Breast epithelium (tissue), 3 donors: ENCODE measurements at regions not wholly inside any gene's neighbourhood (a gene's known extent, or its start where the extent isn't known, plus 50 kb on each side); places are given as distances from the start of the nearest gene placed in this dataset.

ENCODE experiments used
- CTCF ChIP-seq, 3 donors: fragments of 450-650 bp; IDR thresholded peaks; one replicate each; pipeline ENCODE4 v1.5.1; 2016 to 2017; ENCODE audit warnings: antibody characterized with exemption in 3 of 3, mild to moderate bottlenecking in 3 of 3, moderate library complexity in 3 of 3
- POLR2A ChIP-seq: fragments of 450-650 bp; IDR thresholded peaks from one replicate; pipeline ENCODE4 v1.6.1; 2016; ENCODE audit warnings: antibody characterized with exemption, mild to moderate bottlenecking, moderate library complexity

GRCh38 chr13:69485991-69486592 is 621.5 kb upstream of the ATXN8OS start:
- TF ChIP-seq POLR2A (no peak), CTCF (IDR thresholded peaks at IDR 0.05) (no peak)
